Esophagus muscularis mucosa (tissue), 4 donors: ENCODE measurements at regions not wholly inside any gene's neighbourhood (a gene's known extent, or its start where the extent isn't known, plus 50 kb on each side); places are given as distances from the start of the nearest gene placed in this dataset.

Source experiments
- DNase-seq: peaks from one replicate; pipeline ENCODE4 v3.0.0-alpha.2; 2017; ENCODE audit errors: extremely low spot score
- H3K27ac ChIP-seq, 4 donors: fragments of 200-600 bp; sonication (generic); replicated peaks in 1 of 4; 1 replicate in 3 of 4; 2 replicates in 1 of 4; pipeline ENCODE4 v1.5.1; 2016 to 2019; ENCODE audit warnings: mild to moderate bottlenecking in 1 of 4
- H3K27me3 ChIP-seq, 4 donors: fragments of 200-600 bp; sonication (generic); one replicate each; pipeline versions ENCODE4 v1.5.1 to v1.6.0; 2016 to 2019
- H3K36me3 ChIP-seq, 4 donors: fragments of 200-600 bp; sonication (generic); one replicate each; pipeline ENCODE4 v1.5.1; 2016 to 2019
- H3K4me1 ChIP-seq, 4 donors: fragments of 200-600 bp; sonication (generic); one replicate each; pipeline ENCODE4 v1.5.1; 2016 to 2019
- H3K4me3 ChIP-seq, 4 donors: fragments of 200-600 bp; sonication (generic); 1 replicate in 2 of 4; 2 replicates in 2 of 4; pipeline ENCODE4 v1.5.1; 2016 to 2019; ENCODE audit warnings: mild to moderate bottlenecking in 4 of 4, moderate library complexity in 1 of 4
- H3K9me3 ChIP-seq, 4 donors: fragments of 200-600 bp; sonication (generic); 1 replicate in 3 of 4; 2 replicates in 1 of 4; pipeline ENCODE4 v1.5.1; 2016 to 2019
- EP300 ChIP-seq: sonication (generic); formaldehyde crosslinking; IDR thresholded peaks from one replicate; pipeline ENCODE4 v1.6.1; 2017; ENCODE audit warnings: antibody characterized with exemption
- POLR2A ChIP-seq: fragments of 450-650 bp; IDR thresholded peaks from one replicate; pipeline ENCODE4 v1.6.1; 2017; ENCODE audit warnings: antibody characterized with exemption, moderate library complexity, mild to moderate bottlenecking, low read depth
- POLR2AphosphoS5 ChIP-seq, 2 donors: sonication (generic); formaldehyde crosslinking; IDR thresholded peaks; one replicate each; pipeline ENCODE4 v1.6.1; 2017; ENCODE audit warnings: antibody characterized with exemption in 2 of 2
- WGBS: methylation state at CpG from one replicate; pipeline ENCODE4 v1.1.5; 2018; 5-methylcytosine and 5-hydroxymethylcytosine counted together
- intact Hi-C: fragments of 100-400 bp; cut with DNase I; formaldehyde crosslinking; loops from one replicate; pipeline ENCODE4 v1.15.1; 2023
- TF ChIP-seq, protein P1 (sequence below), 3 experiments: fragments of 200-600 bp in 2 of 3; fragments of 450-650 bp in 1 of 3; sonication (generic) in 2 of 3; IDR thresholded peaks; one replicate each; pipeline ENCODE4 v1.5.1; 2017 to 2019; ENCODE audit warnings: antibody characterized with exemption in 3 of 3, mild to moderate bottlenecking in 2 of 3, moderate library complexity in 1 of 3

GRCh38 chr2:78701546-78701945 lies 324.0 kb upstream of the REG3G start:
- 96% methylated on average over 21 of the region's 21 CpGs for WGBS
- no peak for TF ChIP-seq EP300
- TF ChIP-seq, protein P1, sequence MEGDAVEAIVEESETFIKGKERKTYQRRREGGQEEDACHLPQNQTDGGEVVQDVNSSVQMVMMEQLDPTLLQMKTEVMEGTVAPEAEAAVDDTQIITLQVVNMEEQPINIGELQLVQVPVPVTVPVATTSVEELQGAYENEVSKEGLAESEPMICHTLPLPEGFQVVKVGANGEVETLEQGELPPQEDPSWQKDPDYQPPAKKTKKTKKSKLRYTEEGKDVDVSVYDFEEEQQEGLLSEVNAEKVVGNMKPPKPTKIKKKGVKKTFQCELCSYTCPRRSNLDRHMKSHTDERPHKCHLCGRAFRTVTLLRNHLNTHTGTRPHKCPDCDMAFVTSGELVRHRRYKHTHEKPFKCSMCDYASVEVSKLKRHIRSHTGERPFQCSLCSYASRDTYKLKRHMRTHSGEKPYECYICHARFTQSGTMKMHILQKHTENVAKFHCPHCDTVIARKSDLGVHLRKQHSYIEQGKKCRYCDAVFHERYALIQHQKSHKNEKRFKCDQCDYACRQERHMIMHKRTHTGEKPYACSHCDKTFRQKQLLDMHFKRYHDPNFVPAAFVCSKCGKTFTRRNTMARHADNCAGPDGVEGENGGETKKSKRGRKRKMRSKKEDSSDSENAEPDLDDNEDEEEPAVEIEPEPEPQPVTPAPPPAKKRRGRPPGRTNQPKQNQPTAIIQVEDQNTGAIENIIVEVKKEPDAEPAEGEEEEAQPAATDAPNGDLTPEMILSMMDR (IDR thresholded peaks at IDR 0.05), result no peak
- no peak for TF ChIP-seq POLR2AphosphoS5 (IDR thresholded peaks at IDR 0.05)
- no peak for TF ChIP-seq POLR2A
- Histone ChIP-seq H3K4me1 (no peaks in the 10 kb centered on the region), H3K36me3 (no peaks in the 10 kb centered on the region), H3K27me3 (no peaks in the 10 kb centered on the region), H3K27ac (no peak overlapping the region), H3K4me3 (no peak overlapping the region), H3K9me3 (no peaks in the 10 kb centered on the region)
- no peak for DNase-seq
- intact Hi-C loops, result no loop called here

GRCh38 chr2:78707776-78708386 lies 317.6 kb upstream of the REG3G start:
- no peak for TF ChIP-seq POLR2A
- TF ChIP-seq POLR2AphosphoS5 (IDR thresholded peaks at IDR 0.05), result no peak
- no peak for TF ChIP-seq EP300
- Histone ChIP-seq H3K9me3 (no peaks in the 10 kb centered on the region), H3K4me1 (no peaks in the 10 kb centered on the region), H3K27ac (no peak overlapping the region), H3K4me3 (no peak overlapping the region), H3K27me3 (no peaks in the 10 kb centered on the region), H3K36me3 (no peaks in the 10 kb centered on the region)
- intact Hi-C loops, result no loop called here
- no peak for DNase-seq

DNA sequence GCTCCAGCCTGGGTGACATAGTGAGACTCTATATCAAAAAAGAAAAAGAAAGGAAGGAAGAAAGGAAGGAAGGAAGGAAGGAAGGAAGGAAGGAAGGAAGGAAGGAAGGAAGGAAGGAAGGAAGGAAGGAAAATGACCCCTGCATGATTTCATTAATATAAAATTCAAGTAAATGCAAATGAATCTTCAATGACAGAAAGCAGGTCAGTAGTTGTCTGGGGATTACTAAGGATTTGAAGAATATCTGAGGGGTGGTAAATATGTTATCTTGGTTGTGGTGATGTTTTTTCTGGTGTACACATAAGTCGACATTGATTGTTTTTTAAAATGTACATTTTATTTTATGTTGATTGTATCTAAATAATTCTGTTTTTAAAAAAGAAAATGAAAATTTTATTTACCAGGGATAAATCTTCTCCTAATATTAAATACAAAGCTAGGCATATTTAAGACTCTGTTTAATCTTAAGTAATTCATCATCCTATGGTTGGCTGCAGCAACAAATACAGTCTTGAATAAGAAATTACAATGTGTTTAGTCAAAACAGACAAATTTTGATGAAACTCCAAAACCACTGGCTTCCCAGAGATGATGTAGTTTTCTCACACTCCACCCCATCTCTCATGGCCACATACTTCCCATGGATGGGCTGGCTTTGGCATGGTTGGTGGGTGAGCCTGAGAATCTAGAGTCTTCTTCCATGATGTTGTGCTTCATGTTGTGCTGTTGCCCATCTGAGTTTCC lies 314.7 kb upstream of the REG3G start:
- DNase-seq, result no peak
- WGBS, result 94% methylated on average over 1 of the region's 1 CpG
- TF ChIP-seq POLR2A (no peak), EP300 (no peak), POLR2AphosphoS5 (IDR thresholded peaks at IDR 0.05) (no peak)
- TF ChIP-seq, protein P1 (IDR thresholded peaks at IDR 0.05), result no peak
- intact Hi-C loops, result no loop called here
- Histone ChIP-seq H3K27me3 (no peaks in the 10 kb centered on the region), H3K36me3 (no peaks in the 10 kb centered on the region), H3K27ac (no peak overlapping the region), H3K4me3 (no peak overlapping the region), H3K9me3 (no peaks in the 10 kb centered on the region), H3K4me1 (no peaks in the 10 kb centered on the region)

- Histone ChIP-seq H3K4me1 (no peaks in the 10 kb centered on the region), H3K27ac (no peak overlapping the region), H3K36me3 (no peaks in the 10 kb centered on the region), H3K27me3 (no peaks in the 10 kb centered on the region), H3K4me3 (no peak overlapping the region), H3K9me3 (no peaks in the 10 kb centered on the region)
- intact Hi-C loops, result no loop called here
- 78% methylated on average over 3 of the region's 3 CpGs for WGBS
- DNase-seq, result no peak
- TF ChIP-seq EP300 (no peak), POLR2A (no peak), POLR2AphosphoS5 (IDR thresholded peaks at IDR 0.05) (no peak)
- TF ChIP-seq, protein P1 (IDR thresholded peaks at IDR 0.05), result no peak
These were observed 310.2 kb upstream of the REG3G start for GRCh38 chr2:78715293-78715692.

DNA sequence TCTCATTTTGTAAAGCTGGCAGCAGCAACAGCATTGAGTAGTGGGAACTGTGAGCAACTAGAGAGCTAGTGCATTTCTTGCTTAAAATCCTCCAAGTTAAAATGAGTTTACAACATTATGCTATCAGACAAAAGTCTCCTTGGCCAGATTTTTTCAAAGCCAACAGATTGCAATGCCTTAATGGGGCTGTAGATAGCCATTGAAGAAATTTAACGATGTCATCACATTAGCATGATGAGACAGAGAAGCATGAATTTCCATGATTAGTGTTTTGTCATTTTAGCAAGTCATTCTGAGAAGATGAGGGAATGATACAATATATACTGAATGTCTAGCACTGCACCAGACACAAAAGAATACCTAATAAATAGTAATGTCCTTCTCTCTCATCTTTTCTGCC lies 307.5 kb upstream of the REG3G start:
- no peaks in the 10 kb centered on the region for H3K9me3 ChIP-seq

More for the DNA sequence above, 307.5 kb upstream of the REG3G start:
- no peak overlapping the region for H3K4me3 ChIP-seq
- TF ChIP-seq, protein P1 (IDR thresholded peaks at IDR 0.05), result no peak
- TF ChIP-seq EP300 (no peak), POLR2AphosphoS5 (IDR thresholded peaks at IDR 0.05) (no peak), POLR2A (no peak)
- WGBS, result 87% methylated on average over 1 of the region's 1 CpG
- no peak overlapping the region for H3K27ac ChIP-seq
- DNase-seq, result no peak
- H3K4me1 ChIP-seq, result no peaks in the 10 kb centered on the region
- intact Hi-C loops, result no loop called here
- no peaks in the 10 kb centered on the region for H3K36me3 ChIP-seq
- H3K27me3 ChIP-seq, result no peaks in the 10 kb centered on the region
